ENCODE measurements at regions not wholly inside any gene's neighbourhood (a gene's known extent, or its start where the extent isn't known, plus 50 kb on each side); places are given as distances from the start of the nearest gene placed in this dataset.

DNA sequence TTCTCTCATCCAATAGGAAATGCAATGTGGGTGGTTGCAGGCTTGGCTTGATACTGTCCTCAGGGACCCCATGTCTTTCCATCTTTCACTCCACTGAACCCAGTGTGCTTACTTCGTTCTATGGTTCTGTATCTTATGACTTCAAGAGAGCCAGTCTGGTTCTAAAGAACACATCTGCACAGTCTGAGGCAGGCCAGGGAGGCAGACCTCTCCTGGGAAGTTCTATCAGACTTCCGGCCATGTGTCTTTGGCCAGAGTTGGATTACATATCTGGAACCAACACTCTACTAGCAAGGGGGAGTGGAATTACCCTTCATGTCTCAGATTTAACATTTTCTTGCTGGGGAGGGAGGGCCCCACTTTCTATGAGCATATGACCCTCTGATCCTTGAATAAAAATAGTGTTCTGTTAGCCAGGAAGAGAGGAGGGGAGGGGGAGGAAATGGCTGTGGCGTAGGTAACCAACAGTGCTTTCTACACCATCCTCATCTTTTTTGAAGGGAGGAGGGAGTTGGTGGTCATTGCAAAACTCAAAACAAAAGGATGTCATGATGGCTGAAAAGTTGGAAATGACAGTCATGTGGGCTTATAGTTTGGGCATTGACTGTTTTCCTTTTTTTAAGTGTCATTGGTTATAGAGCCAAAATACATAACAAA, 370.2 kb downstream of the GATA3 start:
- no peak for TF ChIP-seq CTCF (IDR thresholded peaks at IDR 0.05)
- no peak for TF ChIP-seq POLR2A (IDR thresholded peaks at IDR 0.05)
